Mesenchymal stem cell (in vitro differentiated cells and primary cell): ENCODE measurements at regions not wholly inside any gene's neighbourhood (a gene's known extent, or its start where the extent isn't known, plus 50 kb on each side); places are given as distances from the start of the nearest gene placed in this dataset.

Source experiments
- DNase-seq: peaks from one replicate; pipeline ENCODE4 v3.0.0-alpha.2; 2013
- H2AFZ ChIP-seq: one replicate; pipeline ENCODE4 v1.6.1; 2013; ENCODE audit warnings: low read depth, mild to moderate bottlenecking, control low read depth, inconsistent platforms, low read length, moderate library complexity
- H2AK5ac ChIP-seq: 2 replicates; pipeline ENCODE4 v1.6.1; 2013; ENCODE audit warnings: low read length, moderate library complexity, mild to moderate bottlenecking, inconsistent platforms; ENCODE audit not compliant: severe bottlenecking
- H2BK120ac ChIP-seq: one replicate; pipeline ENCODE4 v1.6.1; 2013; ENCODE audit warnings: low read depth, mild to moderate bottlenecking, inconsistent platforms, low read length, moderate library complexity
- H2BK12ac ChIP-seq, 2 experiments: one replicate each; pipeline ENCODE4 v1.6.1; 2013; ENCODE audit warnings: inconsistent platforms in 2 of 2, low read length in 2 of 2, mild to moderate bottlenecking in 2 of 2, moderate library complexity in 2 of 2, control low read depth in 1 of 2
- H2BK15ac ChIP-seq: one replicate; pipeline ENCODE4 v1.6.1; 2013; ENCODE audit warnings: mild to moderate bottlenecking, low read depth, inconsistent platforms; ENCODE audit not compliant: poor library complexity, severe bottlenecking
- H2BK5ac ChIP-seq: 2 replicates; pipeline ENCODE4 v1.6.1; 2013; ENCODE audit warnings: low read depth, mild to moderate bottlenecking, low read length, control low read depth, inconsistent platforms; ENCODE audit not compliant: poor library complexity, severe bottlenecking
- H3K14ac ChIP-seq, 2 experiments: one replicate each; pipeline ENCODE4 v1.6.1; 2013; ENCODE audit warnings: inconsistent platforms in 2 of 2, low read length in 2 of 2, control low read depth in 1 of 2, mild to moderate bottlenecking in 1 of 2, moderate library complexity in 1 of 2
- H3K18ac ChIP-seq, 2 experiments: one replicate each; pipeline ENCODE4 v1.6.1; 2013; ENCODE audit warnings: inconsistent platforms in 2 of 2, low read length in 2 of 2, control low read depth in 1 of 2, low read depth in 1 of 2, mild to moderate bottlenecking in 1 of 2
- H3K23ac ChIP-seq, 2 experiments: one replicate each; pipeline ENCODE4 v1.6.1; 2013; ENCODE audit warnings: inconsistent platforms in 2 of 2, low read length in 2 of 2, mild to moderate bottlenecking in 2 of 2, moderate library complexity in 2 of 2, control low read depth in 1 of 2
- H3K27ac ChIP-seq: 2 replicates; pipeline ENCODE4 v1.5.1; 2013; ENCODE audit warnings: mild to moderate bottlenecking, moderate library complexity, low read length, control low read depth, inconsistent platforms; ENCODE audit not compliant: poor library complexity, severe bottlenecking
- H3K27me3 ChIP-seq, 2 experiments: 2 replicates each; pipeline versions ENCODE4 v1.6.1 to v1.7.0; 2013; ENCODE audit warnings: low read length in 2 of 2, mild to moderate bottlenecking in 2 of 2, moderate library complexity in 2 of 2, control low read depth in 1 of 2, inconsistent platforms in 1 of 2; ENCODE audit not compliant: control insufficient read depth in 1 of 2, insufficient read depth in 1 of 2
- H3K36me3 ChIP-seq, 2 experiments: 2 replicates each; pipeline versions ENCODE4 v1.6.1 to v1.7.0; 2013; ENCODE audit warnings: low read length in 2 of 2, control low read depth in 1 of 2, inconsistent platforms in 1 of 2, low read depth in 1 of 2, mild to moderate bottlenecking in 1 of 2; ENCODE audit not compliant: insufficient read depth in 2 of 2, control insufficient read depth in 1 of 2
- H3K4ac ChIP-seq, 2 experiments: one replicate each; pipeline ENCODE4 v1.6.1; 2013; ENCODE audit warnings: inconsistent platforms in 2 of 2, low read length in 2 of 2, mild to moderate bottlenecking in 2 of 2, moderate library complexity in 2 of 2, control low read depth in 1 of 2, low read depth in 1 of 2
- H3K4me1 ChIP-seq: 2 replicates; pipeline ENCODE4 v1.6.1; 2013; ENCODE audit warnings: low read depth, low read length, control low read depth; ENCODE audit not compliant: control insufficient read depth, insufficient read depth
- H3K4me2 ChIP-seq: 2 replicates; pipeline ENCODE4 v1.6.1; 2013; ENCODE audit warnings: low read length, mild to moderate bottlenecking, inconsistent platforms; ENCODE audit not compliant: poor library complexity, severe bottlenecking
- H3K4me3 ChIP-seq, 2 experiments: 2 replicates each; pipeline versions ENCODE4 v1.5.1 to v1.7.0; 2013; ENCODE audit warnings: low read length in 2 of 2, mild to moderate bottlenecking in 2 of 2, control low read depth in 1 of 2, low read depth in 1 of 2; ENCODE audit not compliant: insufficient read depth in 1 of 2
- H3K79me1 ChIP-seq: replicated peaks from 2 replicates; pipeline ENCODE4 v1.6.1; 2013; ENCODE audit warnings: mild to moderate bottlenecking, control low read depth, low read length, inconsistent platforms; ENCODE audit not compliant: poor library complexity, severe bottlenecking
- H3K9ac ChIP-seq: 2 replicates; pipeline ENCODE4 v1.7.0; 2013; ENCODE audit warnings: mild to moderate bottlenecking, low read length, moderate library complexity
- H3K9me3 ChIP-seq: 2 replicates; pipeline ENCODE4 v1.7.0; 2013; ENCODE audit warnings: mild to moderate bottlenecking, low read length; ENCODE audit not compliant: control insufficient read depth
- H4K8ac ChIP-seq: one replicate; pipeline ENCODE4 v1.6.1; 2013; ENCODE audit warnings: inconsistent platforms, mild to moderate bottlenecking, low read length, moderate library complexity
- H4K91ac ChIP-seq: one replicate; pipeline ENCODE4 v1.6.1; 2013; ENCODE audit warnings: mild to moderate bottlenecking, low read length, inconsistent platforms
- WGBS: methylation state at CpG from one replicate; pipeline ENCODE4 v1.1.7; 2013; ENCODE audit warnings: mixed read lengths; 5-methylcytosine and 5-hydroxymethylcytosine counted together

DNA sequence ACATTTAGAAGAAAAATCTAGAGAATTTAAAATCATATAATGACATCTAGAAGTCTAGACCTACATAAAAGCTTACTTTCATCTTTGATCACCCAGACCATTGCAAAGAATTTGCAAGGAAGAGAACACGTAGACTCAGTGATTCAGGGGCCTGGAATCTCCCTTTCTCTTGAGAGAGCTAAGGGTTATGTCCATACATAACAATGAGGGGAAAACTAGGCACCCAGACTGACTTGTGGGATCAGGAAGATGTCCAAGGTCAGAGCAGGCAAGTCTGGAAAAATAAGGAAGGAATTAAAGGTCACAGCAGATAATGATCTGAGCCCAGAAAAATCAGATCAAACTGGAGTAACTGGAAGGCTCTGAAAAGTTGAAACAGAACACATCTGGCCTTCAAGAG lies 198.4 kb upstream of the SFRP2 start:
- DNase-seq: peak; percentile 90
- Histone ChIP-seq H3K27me3 (no peaks in the 10 kb centered on the region), H2BK5ac (no peak overlapping the region), H4K91ac (no peak overlapping the region), H2BK15ac (no peak overlapping the region), H3K18ac (no peak overlapping the region), H3K4me3 (no peak overlapping the region), H3K36me3 (no peaks in the 10 kb centered on the region), H2BK120ac (no peak overlapping the region), H3K14ac (no peak overlapping the region), H3K4ac (no peak overlapping the region), H3K27ac (peak overlapping the region; percentile 12), H2AK5ac (no peak overlapping the region), H2AFZ (no peak overlapping the region), H4K8ac (no peak overlapping the region), H3K79me1 (no peaks in the 10 kb centered on the region), H3K4me2 (no peak overlapping the region), H3K4me1 (no peaks in the 10 kb centered on the region), H3K9ac (no peak overlapping the region), H2BK12ac (no peak overlapping the region), H3K9me3 (peaks cover 17% of the 10 kb centered on the region), H3K23ac (no peak overlapping the region)
- WGBS: 0% methylated on average over 1 of the region's 1 CpG

DNA sequence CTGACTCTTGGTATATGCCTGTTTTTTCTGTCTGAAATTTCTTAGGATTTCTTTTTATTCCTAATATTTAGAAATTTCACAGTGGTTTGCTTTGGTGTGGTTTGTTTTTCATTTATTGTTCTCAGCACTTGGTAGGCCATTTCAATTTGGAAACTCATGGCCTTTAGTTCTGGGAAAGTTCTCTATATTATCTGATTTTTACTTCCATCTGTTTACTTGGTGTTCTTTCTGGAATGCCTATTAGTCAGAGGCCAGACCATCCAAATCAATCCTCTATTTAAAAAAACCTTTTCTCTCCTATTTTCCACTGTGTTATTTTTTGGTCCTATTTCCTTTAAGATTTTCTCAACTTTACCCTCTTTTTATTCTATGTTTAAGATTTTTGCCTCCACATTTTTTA lies 188.1 kb upstream of the SFRP2 start:
- Histone ChIP-seq H3K23ac (no peak overlapping the region), H2AFZ (no peak overlapping the region), H2AK5ac (no peak overlapping the region), H4K8ac (no peak overlapping the region), H3K4me3 (no peak overlapping the region), H2BK12ac (no peak overlapping the region), H3K4ac (no peak overlapping the region), H3K18ac (no peak overlapping the region), H3K14ac (no peak overlapping the region), H3K79me1 (no peaks in the 10 kb centered on the region), H2BK5ac (no peak overlapping the region), H2BK15ac (no peak overlapping the region), H3K4me2 (no peak overlapping the region), H3K9me3 (peaks cover 11% of the 10 kb centered on the region), H2BK120ac (no peak overlapping the region), H3K9ac (no peak overlapping the region), H3K36me3 (no peaks in the 10 kb centered on the region), H3K27me3 (no peaks in the 10 kb centered on the region), H3K4me1 (no peaks in the 10 kb centered on the region), H4K91ac (no peak overlapping the region), H3K27ac (no peak overlapping the region)
- peak; percentile 68 for DNase-seq

GRCh38 chr4:153974452-153974851 lies 185.6 kb upstream of the SFRP2 start:
- H3K4me1 ChIP-seq: no peaks in the 10 kb centered on the region
- no peak overlapping the region for H2AK5ac ChIP-seq
- H3K4ac ChIP-seq: no peak overlapping the region
- no peak overlapping the region for H2AFZ ChIP-seq
- no peak overlapping the region for H4K91ac ChIP-seq
- no peak overlapping the region for H2BK120ac ChIP-seq
- H3K27ac ChIP-seq: no peak overlapping the region
- H3K36me3 ChIP-seq: no peaks in the 10 kb centered on the region
- no peak overlapping the region for H2BK15ac ChIP-seq
- no peak overlapping the region for H4K8ac ChIP-seq
- peaks cover 11% of the 10 kb centered on the region for H3K9me3 ChIP-seq
- no peaks in the 10 kb centered on the region for H3K27me3 ChIP-seq
- H3K23ac ChIP-seq: no peak overlapping the region
- H2BK12ac ChIP-seq: no peak overlapping the region
- no peak overlapping the region for H3K4me2 ChIP-seq
- WGBS: 88% methylated on average over 1 of the region's 1 CpG
- no peak overlapping the region for H3K9ac ChIP-seq
- no peak overlapping the region for H3K4me3 ChIP-seq
- no peak overlapping the region for H3K14ac ChIP-seq
- no peak overlapping the region for H3K18ac ChIP-seq
- DNase-seq: no peak
- H3K79me1 ChIP-seq: no peaks in the 10 kb centered on the region
- no peak overlapping the region for H2BK5ac ChIP-seq

GRCh38 chr4:153973942-153974341 lies 185.1 kb upstream of the SFRP2 start:
- DNase-seq: no peak
- no peak overlapping the region for H2AFZ ChIP-seq
- 38% methylated on average over 2 of the region's 4 CpGs for WGBS
- H3K27me3 ChIP-seq: no peaks in the 10 kb centered on the region
- H3K36me3 ChIP-seq: no peaks in the 10 kb centered on the region
- no peak overlapping the region for H3K4me3 ChIP-seq
- H3K79me1 ChIP-seq: no peaks in the 10 kb centered on the region
- no peak overlapping the region for H3K4me2 ChIP-seq
- H3K4me1 ChIP-seq: no peaks in the 10 kb centered on the region
- no peak overlapping the region for H3K18ac ChIP-seq
- H2BK15ac ChIP-seq: no peak overlapping the region
- H3K23ac ChIP-seq: no peak overlapping the region
- H2BK12ac ChIP-seq: no peak overlapping the region
- no peak overlapping the region for H2BK120ac ChIP-seq
- no peak overlapping the region for H3K27ac ChIP-seq
- no peak overlapping the region for H2AK5ac ChIP-seq
- no peak overlapping the region for H4K91ac ChIP-seq
- H3K14ac ChIP-seq: no peak overlapping the region
- no peak overlapping the region for H4K8ac ChIP-seq
- H3K9ac ChIP-seq: no peak overlapping the region
- no peak overlapping the region for H2BK5ac ChIP-seq
- peaks cover 11% of the 10 kb centered on the region for H3K9me3 ChIP-seq
- H3K4ac ChIP-seq: no peak overlapping the region
